ENCODE measurements at regions not wholly inside any gene's neighbourhood (a gene's known extent, or its start where the extent isn't known, plus 50 kb on each side); places are given as distances from the start of the nearest gene placed in this dataset.
A peak's percentile ranks its signal among the peaks of the same experiment; 100 is the strongest.

DNA sequence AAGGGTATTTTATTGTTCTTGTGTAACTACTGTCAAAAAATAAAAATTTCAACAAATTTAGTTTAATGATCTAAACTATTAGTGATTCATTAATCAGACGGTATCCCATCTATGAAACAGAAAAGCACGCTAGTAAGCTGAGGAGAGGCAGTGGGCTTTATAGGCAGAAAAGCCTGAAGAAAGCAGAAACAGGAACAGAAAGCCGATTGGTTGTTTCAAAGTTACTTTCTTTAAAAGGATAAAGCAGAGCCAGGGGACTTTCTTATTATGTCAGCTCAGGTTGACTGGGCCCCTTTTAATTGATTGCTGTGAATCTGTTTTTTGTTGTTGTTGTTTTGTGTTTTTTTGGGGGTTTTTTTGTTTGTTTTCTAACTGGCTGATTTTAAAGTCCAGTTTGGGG is 105.5 kb downstream of the TES start:
- Histone ChIP-seq H3K79me2 (ENCODE audit: control insufficient read depth, insufficient read depth, low read length) (no peaks in the 10 kb centered on the region), H3K4me2 (ENCODE audit: control insufficient read depth, extremely low read depth, insufficient read depth, low read depth, low read length) (peak overlapping the region; percentile 73)
- dilution Hi-C loops (cut with MboI; ENCODE audit: extremely low pct_ligation_motif_present, low sequenced_read_pairs), result no loop called here

DNA sequence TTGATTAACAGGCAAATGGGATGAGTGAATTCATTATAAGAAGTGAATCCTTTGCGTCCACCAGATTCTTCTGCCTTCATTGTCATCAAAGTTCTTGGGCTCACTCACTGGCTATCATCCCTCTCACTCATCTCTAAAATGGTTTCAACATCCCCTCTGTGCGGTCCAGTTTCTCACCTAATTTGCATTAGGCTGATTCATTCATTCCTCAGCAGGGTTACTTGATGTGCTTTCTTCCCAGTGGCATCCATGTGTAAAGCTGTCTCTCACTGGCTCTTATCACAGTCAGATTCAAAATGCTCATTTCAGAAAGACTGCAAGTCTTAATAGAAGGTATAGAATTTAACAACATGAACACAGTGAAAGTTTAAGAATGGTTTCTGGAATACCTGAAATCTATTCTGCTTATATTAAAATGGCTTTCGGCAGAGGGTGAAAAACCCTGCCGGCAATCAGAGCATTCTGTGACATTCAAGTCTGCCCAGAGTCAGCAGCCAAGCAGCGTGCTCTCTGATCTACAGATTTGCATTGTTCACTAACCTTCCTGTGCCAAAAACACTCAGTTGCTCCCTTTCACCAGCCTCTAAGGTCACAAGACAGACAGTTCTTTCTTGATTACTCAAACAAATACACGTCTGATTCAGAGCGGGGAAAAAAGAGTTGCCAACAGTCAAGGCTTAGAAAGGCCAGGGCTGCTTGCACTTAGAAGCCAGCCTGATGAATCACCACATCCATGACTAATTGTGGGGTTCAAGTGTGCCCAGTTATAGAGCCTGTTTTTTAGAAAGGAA is 106.7 kb downstream of the TES start:
- no peak for TF ChIP-seq EZH2 (IDR thresholded peaks at IDR 0.05; ENCODE audit: low read length)
- TF ChIP-seq, protein P1, sequence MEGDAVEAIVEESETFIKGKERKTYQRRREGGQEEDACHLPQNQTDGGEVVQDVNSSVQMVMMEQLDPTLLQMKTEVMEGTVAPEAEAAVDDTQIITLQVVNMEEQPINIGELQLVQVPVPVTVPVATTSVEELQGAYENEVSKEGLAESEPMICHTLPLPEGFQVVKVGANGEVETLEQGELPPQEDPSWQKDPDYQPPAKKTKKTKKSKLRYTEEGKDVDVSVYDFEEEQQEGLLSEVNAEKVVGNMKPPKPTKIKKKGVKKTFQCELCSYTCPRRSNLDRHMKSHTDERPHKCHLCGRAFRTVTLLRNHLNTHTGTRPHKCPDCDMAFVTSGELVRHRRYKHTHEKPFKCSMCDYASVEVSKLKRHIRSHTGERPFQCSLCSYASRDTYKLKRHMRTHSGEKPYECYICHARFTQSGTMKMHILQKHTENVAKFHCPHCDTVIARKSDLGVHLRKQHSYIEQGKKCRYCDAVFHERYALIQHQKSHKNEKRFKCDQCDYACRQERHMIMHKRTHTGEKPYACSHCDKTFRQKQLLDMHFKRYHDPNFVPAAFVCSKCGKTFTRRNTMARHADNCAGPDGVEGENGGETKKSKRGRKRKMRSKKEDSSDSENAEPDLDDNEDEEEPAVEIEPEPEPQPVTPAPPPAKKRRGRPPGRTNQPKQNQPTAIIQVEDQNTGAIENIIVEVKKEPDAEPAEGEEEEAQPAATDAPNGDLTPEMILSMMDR (optimal IDR thresholded peaks at IDR 0.05 in 1 of 3, IDR thresholded peaks at IDR 0.05 in 1 of 3, conservative IDR thresholded peaks at IDR 0.05 in 1 of 3; ENCODE audit: extremely low read depth in 1 of 3, insufficient read depth in 2 of 3, low read length in 3 of 3), result no peak
- no peak overlapping the region for H2AFZ ChIP-seq (ENCODE audit: control insufficient read depth, low read length)
- peak overlapping the region; percentile 64 for H3K9ac ChIP-seq (ENCODE audit: control insufficient read depth, extremely low read depth, insufficient read depth, low read length)
- peak overlapping the region in 2 of 3 experiments; percentile 43 to 44 for H3K4me3 ChIP-seq (ENCODE audit: control insufficient read depth in 2 of 3, extremely low read depth in 1 of 3, insufficient read depth in 2 of 3, low read depth in 1 of 3, low read length in 3 of 3)
- H3K36me3 ChIP-seq (ENCODE audit: control insufficient read depth in 2 of 2, extremely low read depth in 1 of 2, insufficient read depth in 2 of 2, low read length in 2 of 2), result no peaks in the 10 kb centered on the region
- peaks cover 28% of the 10 kb centered on the region for H3K4me1 ChIP-seq (ENCODE audit: control insufficient read depth, extremely low read depth, insufficient read depth, low read length)
- H3K27me3 ChIP-seq (ENCODE audit: control insufficient read depth, extremely low read depth, insufficient read depth, low read length), result no peaks in the 10 kb centered on the region
- no peaks in the 10 kb centered on the region for H4K20me1 ChIP-seq (ENCODE audit: control insufficient read depth, extremely low read depth, insufficient read depth, low read length)
- DNase-seq (ENCODE audit: low read depth, low spot score) (peak; percentile 98), FAIRE-seq (peak; percentile 98)
- H3K27ac ChIP-seq (ENCODE audit: control insufficient read depth, insufficient read depth, low read length), result peak overlapping the region; percentile 95
- no peaks in the 10 kb centered on the region for H3K79me2 ChIP-seq (ENCODE audit: control insufficient read depth, insufficient read depth, low read length)
- H3K9me3 ChIP-seq (ENCODE audit: control insufficient read depth, low read depth, low read length), result no peaks in the 10 kb centered on the region
- dilution Hi-C loops (cut with MboI; ENCODE audit: extremely low pct_ligation_motif_present, low sequenced_read_pairs), result no loop called here
- H3K9me1 ChIP-seq (ENCODE audit: control insufficient read depth, extremely low read depth, insufficient read depth, low read length), result no peaks in the 10 kb centered on the region
- peak overlapping the region; percentile 73 for H3K4me2 ChIP-seq (ENCODE audit: control insufficient read depth, extremely low read depth, insufficient read depth, low read depth, low read length)

More for the DNA sequence above, 105.5 kb downstream of the TES start:
- H4K20me1 ChIP-seq (ENCODE audit: control insufficient read depth, extremely low read depth, insufficient read depth, low read length), result no peaks in the 10 kb centered on the region
- H2AFZ ChIP-seq (ENCODE audit: control insufficient read depth, low read length), result no peak overlapping the region
- H3K27ac ChIP-seq (ENCODE audit: control insufficient read depth, insufficient read depth, low read length), result peak overlapping the region; percentile 95
- peak overlapping the region; percentile 64 for H3K9ac ChIP-seq (ENCODE audit: control insufficient read depth, extremely low read depth, insufficient read depth, low read length)
- no peaks in the 10 kb centered on the region for H3K27me3 ChIP-seq (ENCODE audit: control insufficient read depth, extremely low read depth, insufficient read depth, low read length)
- no peaks in the 10 kb centered on the region for H3K9me3 ChIP-seq (ENCODE audit: control insufficient read depth, low read depth, low read length)
- no peak overlapping the region for H3K4me3 ChIP-seq (ENCODE audit: control insufficient read depth in 2 of 3, extremely low read depth in 1 of 3, insufficient read depth in 2 of 3, low read depth in 1 of 3, low read length in 3 of 3)
- FAIRE-seq (peak; percentile 5), DNase-seq (ENCODE audit: low read depth, low spot score) (no peak)
- peaks cover 28% of the 10 kb centered on the region for H3K4me1 ChIP-seq (ENCODE audit: control insufficient read depth, extremely low read depth, insufficient read depth, low read length)
- H3K36me3 ChIP-seq (ENCODE audit: control insufficient read depth in 2 of 2, extremely low read depth in 1 of 2, insufficient read depth in 2 of 2, low read length in 2 of 2), result no peaks in the 10 kb centered on the region
- TF ChIP-seq, protein P1 (optimal IDR thresholded peaks at IDR 0.05 in 1 of 3, IDR thresholded peaks at IDR 0.05 in 1 of 3, conservative IDR thresholded peaks at IDR 0.05 in 1 of 3; ENCODE audit: extremely low read depth in 1 of 3, insufficient read depth in 2 of 3, low read length in 3 of 3), result no peak
- no peak for TF ChIP-seq EZH2 (IDR thresholded peaks at IDR 0.05; ENCODE audit: low read length)
- no peaks in the 10 kb centered on the region for H3K9me1 ChIP-seq (ENCODE audit: control insufficient read depth, extremely low read depth, insufficient read depth, low read length)
